HG02588 (cell line): ENCODE measurements at regions not wholly inside any gene's neighbourhood (a gene's known extent, or its start where the extent isn't known, plus 50 kb on each side); places are given as distances from the start of the nearest gene placed in this dataset.
"Not testable (repeated sequence)": the region's sequence is repeated elsewhere in the genome, so short reads cannot be mapped to it uniquely, and the experiment has no call there.

ENCODE experiments used
- ATAC-seq: cut with Tn5 transposase; IDR thresholded peaks from one replicate; pipeline ENCODE4 v1.9.1; 2021; ENCODE audit warnings: mild to moderate bottlenecking, moderate library complexity; ENCODE audit not compliant: unreplicated experiment

DNA sequence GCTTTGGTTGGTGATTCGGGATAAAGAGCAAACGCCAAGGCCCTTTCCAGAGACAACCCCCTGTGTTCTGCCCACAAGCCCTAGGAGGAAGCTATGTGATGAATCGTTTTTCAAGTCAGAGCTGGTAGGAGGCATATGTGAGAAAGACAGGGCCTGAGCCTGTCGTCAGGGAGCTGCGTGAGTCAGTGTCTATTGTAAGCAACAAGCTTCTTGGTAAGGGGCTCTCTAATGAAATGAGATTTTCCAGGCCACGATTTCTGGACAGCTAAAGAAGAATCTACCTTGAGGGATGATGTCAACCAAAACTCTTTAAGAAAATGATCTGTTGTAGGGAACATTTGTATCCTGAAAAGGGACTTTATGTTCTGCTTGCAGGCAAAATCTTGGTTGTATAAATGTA lies 318.9 kb upstream of the IL12A start:
- no peak for ATAC-seq

DNA sequence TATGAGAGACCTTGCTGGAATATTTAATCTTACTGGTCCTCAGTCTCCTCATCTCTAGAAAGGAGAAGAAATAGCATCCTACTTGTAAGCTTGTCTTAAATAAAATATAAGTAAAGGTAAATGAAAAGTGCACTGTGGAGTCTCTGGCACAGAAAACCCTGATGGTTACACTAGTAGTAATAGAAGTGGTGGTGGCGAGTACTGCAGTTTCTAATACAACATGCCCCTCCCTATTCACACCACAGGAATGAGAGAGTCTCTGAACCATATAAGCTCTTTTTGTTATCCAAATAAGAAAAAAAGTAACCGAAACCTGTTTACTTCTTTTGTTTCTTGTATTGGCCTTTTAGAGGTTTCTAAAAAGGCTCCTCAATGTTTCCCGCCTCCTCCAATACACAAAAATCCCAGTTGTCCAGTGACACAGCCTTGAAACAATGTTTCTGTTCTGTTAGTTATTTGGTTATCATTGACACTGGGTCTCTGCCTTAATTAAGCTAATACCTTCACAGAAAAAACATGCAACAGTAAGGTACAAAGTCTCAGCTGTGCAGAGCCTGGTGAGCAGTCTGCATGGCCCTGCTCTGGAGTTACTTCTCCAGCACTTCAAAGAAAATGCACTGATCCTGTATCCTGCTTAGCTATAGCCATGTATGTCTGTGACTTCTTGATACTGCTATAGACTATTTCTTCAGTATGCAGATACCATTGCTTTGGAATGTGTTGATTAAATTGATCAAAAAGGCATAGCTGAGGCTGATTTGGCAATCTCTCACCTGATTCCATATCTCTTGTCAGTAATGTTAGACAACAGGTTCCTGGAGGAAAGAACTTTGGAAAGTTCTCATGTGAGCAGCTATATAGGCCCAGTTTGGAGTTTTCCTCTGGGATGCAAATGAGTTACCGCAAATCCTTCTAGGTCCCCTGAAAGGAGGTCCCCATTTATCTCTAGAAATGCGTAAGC lies 315.6 kb upstream of the IL12A start:
- no peak for ATAC-seq

DNA sequence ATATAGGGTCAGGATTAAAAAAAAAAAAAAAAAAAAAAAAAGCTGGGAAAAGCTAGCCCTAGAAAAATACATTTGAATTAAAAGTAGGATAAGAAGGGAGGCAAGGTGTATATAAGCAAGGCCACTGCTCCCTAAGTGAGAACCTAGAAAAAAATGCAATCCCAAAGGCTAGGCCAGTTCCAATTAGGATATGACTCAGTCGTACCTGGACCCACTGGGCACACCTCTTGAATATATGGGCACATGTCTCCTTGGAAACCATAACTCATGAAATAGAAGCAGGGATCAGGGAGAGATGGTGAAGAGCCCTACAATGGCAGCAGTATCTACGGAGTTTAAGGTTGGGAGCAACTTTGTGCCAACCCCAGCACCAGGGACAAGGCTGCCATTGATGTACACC lies 314.1 kb upstream of the IL12A start:
- no peak for ATAC-seq

DNA sequence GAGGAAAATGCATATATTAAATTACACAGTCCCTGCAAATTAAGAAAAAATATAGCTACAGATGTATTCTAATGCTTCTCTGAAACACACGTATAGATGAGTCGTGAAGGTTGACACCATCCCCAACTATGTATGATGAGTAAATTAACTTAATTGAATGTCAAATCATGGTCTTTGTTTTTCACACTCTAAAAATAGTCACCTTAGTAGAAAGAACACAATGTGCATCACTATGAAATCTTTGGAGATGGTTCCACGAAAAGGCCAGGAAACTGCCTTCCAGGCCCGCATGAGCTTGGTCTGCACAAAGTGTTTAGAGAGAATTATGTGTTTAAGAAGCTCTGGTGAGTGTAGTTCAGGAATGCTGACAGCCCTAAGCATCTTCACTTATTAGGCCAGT lies 313.4 kb upstream of the IL12A start:
- ATAC-seq: no peak

DNA sequence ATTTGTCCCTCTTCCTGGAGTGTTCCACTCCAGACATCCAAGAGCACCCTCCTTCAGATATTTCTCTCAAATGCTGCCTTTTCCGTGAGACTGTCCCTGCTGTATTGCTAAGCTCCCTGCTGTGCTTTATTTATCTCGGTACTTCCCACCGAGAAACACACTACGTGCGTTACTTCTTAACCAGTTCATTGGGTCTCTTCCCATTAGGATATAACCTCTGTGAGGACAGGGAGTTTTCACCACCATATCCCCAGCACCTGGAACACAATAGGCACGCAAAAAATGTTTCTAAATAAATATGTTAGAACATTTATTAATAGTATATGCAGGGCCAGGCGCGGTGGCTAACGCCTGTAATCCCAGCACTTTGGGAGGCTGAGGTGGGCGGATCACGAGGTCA lies 308.7 kb upstream of the IL12A start:
- no peak for ATAC-seq

DNA sequence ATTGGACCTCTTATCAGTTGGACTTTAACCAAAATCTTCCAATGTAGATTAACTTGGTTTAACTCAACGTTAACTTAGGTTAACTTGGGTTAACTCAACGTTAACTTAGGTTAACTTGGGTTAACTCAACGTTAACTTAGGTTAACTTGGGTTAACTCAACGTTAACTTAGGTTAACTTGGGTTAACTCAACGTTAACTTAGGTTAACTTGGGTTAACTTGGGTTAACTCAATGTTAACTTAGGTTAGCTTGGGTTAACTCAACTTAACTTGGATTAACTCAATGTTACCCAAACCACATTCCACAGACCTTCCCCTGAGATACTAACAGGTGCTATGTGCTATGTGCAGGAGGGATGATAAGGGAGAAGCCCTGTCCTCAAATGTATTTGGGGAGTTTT lies 306.9 kb upstream of the IL12A start:
- ATAC-seq: not testable (repeated sequence)

DNA sequence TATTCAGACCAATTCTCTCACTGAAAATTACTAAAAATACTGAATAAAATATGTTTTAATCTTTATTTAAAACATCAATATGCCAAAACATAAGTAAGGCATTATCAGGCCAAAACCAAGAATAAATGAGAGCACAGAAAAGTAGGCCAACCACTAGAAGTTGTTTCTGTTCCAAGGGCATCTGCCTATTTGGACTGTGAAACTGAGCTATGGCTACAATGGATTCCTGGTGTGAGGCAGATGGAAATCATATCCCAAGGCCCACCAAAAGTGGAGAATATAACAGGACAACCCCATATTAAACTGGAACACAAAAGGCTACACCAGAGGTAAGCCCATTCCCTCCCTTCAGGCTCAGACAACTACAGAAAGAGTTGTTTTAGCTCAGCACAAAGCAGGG lies 302.8 kb upstream of the IL12A start:
- ATAC-seq: no peak

DNA sequence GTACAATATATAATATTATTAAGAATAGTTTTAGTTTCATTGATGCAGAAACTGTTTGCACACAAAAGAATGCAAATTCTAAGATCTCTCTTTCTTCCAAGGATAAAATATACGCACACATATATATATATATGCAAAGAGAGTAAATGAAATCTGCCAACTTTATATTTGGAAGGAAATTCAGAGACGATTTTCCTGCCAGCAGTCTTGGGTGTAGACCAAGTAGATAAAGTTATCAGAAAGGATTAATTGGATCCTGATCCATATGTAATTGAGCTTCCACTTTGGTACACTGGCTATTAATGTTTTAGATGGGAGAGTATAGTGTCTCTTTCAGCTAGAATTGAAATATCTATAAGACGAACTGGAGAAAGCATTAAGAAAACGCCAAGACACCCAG lies 295.4 kb upstream of the IL12A start:
- no peak for ATAC-seq

DNA sequence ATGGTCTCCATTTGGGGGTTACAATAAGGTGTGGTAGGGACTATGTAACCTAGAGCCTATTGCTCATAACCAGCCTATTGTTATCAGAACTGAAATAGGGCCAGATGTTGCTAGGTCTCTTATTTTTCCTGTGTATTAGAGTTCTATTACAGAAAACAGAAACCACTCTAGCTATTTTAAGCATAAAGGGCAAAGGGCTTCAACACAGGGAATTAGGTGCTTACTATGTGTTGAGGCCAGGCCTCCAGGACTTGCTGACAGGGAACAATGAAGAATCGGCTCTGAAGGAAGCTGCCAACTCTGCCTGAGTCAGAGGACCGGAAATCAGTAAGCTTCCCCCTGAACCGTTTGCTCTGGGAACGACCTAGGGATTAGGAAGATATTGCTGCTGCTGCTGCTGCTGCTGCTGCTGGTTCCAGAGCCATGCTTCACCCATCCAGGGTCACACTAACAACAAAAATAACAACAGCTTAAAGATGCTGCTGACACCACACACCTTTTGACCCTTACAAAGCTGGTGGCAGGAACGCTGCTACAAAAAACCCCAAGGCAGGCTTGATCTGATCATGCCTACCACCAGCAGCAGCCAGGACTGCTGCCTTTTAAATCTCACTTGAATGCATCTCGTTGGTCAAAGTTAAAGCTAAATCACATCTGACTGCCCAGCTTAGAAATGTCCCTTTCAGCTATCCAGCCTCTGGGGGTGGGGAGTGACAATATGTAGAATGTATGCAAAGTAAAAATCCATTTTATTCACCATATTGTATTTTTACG lies 276.9 kb upstream of the IL12A start:
- no peak for ATAC-seq

DNA sequence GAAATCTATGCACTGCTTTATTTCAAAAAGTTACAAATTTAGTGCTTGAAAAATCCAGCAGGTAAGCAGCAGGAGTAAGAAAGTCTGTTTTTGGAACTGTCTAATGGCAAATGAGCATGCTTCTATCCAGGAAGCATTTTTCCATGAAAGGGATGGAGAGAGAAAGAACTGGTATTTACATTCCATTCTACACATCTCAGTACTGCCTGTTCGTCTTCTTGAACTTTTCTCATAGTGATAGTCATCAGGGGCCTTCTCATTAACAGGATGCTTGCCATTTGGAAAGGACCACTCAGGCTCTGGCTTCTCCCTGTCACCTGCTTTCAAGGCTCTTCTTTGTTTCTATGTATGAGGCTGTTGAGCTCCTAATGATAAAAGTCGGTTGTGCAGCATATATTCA lies 267.3 kb upstream of the IL12A start:
- ATAC-seq: no peak

DNA sequence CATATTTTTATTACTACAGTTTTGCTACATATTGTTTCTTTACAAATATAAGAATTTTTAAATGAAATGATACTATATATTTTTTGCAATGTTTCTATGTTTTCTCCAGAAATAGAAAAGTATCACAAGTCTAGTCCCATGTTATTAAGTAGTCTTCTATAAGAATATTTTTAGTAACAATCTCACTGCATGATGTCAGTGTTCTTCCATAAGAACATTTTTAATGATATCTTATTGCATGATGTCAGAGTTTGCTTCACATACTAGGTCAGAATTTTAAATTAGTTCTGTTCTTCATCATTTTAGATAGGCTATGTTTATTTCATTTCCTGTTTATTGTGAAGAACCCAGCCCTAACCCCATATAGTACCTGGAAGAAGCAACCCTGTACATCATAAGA lies 265.3 kb upstream of the IL12A start:
- no peak for ATAC-seq

DNA sequence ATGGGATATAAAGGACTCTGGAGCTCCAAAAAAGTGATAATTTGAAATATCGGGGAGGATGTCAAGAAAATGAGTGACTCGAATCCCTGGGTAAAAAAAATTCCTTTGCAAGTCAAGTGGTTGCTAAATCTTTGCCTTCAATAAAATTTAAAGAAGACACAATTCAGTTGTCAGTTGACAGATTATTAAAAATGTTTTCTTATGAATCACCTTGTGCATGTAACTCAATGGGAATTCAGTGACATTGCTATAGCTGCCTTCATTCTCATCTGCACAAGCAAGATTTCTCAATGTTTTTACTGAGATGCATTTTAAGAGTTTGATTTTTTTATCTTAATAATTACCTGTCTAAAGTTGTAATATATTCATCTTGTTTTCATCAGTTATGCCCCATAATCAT lies 264.0 kb upstream of the IL12A start:
- ATAC-seq: no peak

DNA sequence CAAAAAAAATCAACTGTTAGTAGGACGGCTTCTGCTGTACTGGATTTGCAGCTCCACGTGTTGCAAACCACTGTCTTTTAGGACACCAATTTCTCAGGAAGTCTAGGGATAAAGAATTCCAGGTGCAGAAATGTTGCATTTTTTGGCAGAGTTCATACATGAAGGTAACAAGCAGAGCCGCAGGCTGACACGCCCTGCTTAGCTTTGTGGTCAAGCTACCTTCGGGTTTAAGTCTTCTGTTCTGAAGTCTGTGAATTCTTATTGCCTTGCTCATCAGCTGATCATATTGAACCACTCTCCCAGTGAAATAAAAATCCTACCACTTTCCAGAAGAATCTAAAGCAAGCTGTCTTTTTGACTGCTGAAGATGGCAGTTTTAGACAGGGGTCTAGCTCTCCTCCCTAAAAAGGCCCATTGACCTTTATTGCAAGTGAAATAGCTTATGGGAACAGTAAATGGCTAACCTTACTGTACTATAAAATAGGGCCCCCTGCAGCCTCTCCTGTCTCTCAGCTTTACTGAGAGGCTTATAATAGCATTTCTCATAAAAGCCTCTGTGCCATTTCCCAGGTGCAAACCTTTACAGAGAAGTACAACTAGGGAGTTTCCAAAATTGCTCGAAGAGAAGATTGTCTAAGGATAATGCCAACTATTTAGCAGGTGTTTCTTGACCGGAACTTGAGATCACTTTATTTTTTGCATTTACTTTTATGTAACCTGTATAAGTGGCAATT lies 262.2 kb upstream of the IL12A start:
- no peak for ATAC-seq

DNA sequence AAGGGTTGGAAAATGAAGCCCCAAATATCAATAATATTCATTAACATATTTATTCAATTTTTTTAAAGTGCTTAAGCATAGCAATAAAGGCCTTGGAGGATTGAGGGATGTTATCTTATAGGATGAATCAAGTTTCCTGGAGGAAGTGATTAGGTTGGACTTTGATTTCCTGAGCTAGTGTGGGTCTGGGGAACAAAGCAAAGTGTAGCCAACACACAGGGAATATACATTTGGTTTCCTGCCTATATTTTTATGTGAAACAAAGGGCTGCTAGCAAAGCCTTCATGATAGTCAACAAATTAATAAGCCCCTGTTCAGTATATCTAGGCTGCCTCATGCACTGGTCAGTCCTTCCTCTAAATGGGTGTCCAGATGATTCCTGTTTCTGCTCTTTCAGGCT lies 261.1 kb upstream of the IL12A start:
- no peak for ATAC-seq

DNA sequence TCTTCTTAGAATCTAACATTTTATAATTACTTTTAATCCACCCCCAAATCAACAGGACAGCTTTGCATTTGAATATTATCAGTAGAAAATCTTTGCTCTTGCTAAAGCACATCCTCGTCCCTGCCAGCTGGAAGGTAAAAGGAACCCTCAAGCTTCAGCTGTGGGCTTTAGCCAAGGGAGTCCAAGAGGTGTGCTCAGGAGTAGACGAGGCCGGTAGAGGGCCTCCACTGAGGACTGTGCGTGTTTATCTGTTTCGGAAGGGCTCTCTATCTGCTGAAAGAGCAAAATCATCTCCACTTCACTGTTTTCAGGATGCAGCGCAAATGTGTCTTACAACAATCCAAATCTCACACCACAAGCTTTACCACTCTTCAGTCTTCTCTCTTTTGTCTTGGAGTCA lies 257.4 kb upstream of the IL12A start:
- ATAC-seq: no peak

DNA sequence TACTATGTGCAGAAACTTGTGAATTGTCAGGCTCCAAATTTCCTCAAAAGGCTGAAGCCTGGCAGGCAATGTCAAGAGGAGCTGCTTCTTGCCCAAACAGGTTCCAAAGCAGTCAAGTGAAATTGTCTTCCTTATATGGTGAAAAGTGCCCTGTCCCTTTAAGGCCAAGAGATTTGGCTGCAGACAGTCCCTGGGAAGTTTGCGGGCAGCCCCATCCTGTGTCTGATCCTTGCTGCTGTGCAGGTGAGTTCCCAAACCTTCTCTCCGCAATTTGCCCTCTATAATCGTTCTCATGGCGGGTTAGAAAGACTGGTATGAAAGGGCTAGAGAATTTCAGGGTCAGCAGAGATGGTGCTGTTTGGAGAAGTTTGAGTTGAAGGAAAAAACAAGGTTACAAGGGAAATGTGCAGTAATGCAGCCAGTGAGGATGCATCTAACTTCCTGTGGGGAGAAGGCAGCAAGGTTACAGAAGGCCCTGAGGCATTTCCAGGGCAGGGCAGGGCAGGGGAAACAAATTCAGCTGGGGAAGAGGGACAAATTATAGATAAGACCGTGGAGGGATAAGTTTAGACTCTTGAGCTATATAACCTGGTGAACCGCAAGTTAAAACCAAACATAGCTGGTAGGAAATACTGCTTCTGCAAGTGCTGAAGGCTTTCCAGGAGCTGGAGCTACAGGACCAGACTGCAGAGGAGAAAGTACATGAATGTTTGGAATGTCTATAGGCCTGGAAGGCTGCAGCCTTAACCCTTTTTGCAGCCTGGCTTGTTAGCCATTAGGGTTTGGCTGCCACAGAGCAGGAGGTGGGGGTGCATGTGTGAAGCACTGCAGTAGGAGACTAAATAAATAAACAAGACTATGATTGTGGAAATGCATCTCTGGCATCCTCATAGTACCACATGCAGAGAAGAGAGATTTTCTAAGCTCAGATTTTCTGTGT lies 256.2 kb upstream of the IL12A start:
- no peak for ATAC-seq

DNA sequence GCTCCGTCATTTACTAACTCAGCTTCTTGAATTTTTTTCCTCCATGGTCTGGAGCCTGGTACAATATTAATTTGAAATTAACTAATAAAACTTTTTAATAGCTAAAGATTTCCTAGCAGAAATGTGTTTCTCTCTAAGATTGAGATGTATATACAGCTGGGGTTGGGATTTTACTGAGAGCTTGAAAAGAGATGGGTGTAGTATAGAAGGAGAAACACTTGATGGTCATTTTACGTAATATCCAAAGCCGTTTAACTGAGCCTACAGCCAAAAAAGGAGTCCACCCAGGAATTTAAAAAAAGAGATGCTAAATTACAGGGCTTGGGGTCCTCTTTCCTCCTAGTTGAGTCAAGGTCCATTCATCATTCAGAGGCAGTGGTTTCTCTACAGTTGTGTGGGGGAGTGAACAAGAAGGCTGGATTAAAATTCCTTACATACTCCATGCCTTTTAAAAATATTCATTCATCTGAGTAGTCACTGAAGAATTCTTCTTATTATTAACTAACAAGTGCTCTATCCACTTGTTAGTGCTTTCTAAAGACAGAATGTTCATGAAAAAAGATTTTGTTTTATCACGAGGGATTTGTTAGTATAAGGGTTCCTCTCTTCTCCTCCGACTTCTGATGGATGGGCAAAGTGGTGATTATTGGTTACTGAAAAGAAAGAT lies 255.3 kb upstream of the IL12A start:
- no peak for ATAC-seq

DNA sequence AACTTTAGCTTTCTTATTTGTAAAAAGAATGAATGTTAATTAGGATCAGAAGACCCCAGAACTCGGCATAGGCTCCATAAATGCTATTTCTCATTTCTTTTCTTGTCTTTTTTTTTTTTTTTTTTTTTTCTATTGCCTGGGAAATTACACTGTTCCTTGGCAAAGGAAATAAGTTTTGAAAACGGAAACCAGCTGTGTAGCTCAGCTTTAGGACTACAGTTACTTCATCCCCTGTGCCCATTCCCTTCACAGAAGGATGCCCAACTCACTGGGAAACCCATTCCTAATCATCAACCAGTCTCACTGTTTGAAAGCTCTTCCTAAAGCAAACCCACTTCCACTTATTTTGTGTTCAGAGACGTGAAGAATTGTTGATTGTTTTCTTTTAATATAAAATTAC lies 254.0 kb upstream of the IL12A start:
- ATAC-seq: no peak

DNA sequence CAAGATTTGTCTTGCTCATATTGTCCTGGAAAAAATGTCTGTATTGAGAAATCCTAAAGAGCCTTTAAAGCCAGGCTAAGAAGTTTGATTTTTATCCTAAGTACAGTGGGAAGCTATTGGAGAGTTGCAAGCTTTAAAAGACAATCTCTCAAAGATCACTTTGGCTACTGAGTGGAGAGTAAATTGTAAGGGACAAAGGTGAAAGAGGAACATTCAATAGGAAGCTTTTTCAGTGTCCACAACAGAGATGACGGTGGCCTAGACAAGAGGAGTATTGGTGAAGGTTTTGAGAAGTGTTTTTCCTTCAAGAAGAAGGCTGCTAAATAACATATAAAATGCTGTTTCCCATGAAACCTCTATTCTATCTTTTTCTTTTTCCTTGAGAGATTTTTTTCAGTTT lies 249.5 kb upstream of the IL12A start:
- ATAC-seq: no peak

DNA sequence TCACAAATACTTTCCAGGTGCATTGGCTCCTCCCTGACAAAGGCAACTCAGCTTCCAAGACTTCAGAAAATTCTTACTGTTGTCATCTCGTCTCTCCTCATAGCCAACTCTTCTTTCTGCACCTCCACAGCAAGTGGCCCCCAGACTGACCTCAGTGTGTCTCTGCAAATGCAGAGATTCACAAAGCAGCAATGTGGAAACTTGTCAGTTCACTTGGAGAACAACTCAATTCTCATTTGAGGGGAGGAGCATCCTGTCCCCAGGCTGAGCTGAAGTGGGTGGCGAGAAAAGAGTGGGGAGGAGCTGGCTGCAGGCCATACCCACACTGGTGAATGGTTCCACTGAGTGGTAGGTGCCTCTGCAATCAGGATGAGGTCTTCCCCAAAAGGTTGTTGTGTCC lies 248.7 kb upstream of the IL12A start:
- ATAC-seq: no peak
